ENCODE measurements at regions not wholly inside any gene's neighbourhood (a gene's known extent, or its start where the extent isn't known, plus 50 kb on each side); places are given as distances from the start of the nearest gene placed in this dataset.

DNA sequence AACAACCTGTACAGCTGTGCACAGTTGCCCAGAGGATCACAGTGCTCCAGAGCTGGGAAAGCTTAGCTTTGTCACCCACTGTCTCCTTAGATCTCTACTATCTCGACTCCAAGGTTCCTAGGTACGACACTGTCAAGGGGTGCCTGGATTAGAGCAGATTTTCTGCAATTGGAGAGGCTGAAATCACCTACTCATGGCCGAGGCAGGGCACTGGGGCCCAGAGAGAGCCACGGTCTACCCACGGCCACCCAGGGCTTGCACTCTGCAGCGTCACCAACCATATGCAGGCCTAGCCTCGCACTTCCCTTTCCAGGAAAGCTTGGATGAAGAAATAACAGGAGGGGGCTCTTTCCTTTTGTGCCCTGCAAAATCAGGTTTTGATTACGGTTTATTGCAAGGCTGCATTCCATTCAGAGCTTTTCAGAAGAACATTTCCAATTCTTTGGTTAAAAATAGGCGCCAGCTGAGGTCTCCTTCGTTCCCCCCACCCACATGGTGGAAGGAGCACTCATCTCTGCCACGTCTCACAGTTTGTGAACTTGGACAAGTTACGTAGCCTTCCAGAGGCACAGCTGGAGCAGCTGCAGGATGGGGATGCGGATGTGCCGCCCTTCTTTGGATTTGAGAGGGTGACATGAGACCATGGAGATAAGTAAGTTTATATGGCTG lies 80.0 kb downstream of the IRX5 start:
- TF ChIP-seq, protein P1, sequence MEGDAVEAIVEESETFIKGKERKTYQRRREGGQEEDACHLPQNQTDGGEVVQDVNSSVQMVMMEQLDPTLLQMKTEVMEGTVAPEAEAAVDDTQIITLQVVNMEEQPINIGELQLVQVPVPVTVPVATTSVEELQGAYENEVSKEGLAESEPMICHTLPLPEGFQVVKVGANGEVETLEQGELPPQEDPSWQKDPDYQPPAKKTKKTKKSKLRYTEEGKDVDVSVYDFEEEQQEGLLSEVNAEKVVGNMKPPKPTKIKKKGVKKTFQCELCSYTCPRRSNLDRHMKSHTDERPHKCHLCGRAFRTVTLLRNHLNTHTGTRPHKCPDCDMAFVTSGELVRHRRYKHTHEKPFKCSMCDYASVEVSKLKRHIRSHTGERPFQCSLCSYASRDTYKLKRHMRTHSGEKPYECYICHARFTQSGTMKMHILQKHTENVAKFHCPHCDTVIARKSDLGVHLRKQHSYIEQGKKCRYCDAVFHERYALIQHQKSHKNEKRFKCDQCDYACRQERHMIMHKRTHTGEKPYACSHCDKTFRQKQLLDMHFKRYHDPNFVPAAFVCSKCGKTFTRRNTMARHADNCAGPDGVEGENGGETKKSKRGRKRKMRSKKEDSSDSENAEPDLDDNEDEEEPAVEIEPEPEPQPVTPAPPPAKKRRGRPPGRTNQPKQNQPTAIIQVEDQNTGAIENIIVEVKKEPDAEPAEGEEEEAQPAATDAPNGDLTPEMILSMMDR (IDR thresholded peaks at IDR 0.05): no peak
- no peak for TF ChIP-seq EP300 (IDR thresholded peaks at IDR 0.05)
- TF ChIP-seq POLR2A (IDR thresholded peaks at IDR 0.05): no peak

Measured in tibial nerve (tissue), 4 donors.